ENCODE measurements at regions not wholly inside any gene's neighbourhood (a gene's known extent, or its start where the extent isn't known, plus 50 kb on each side); places are given as distances from the start of the nearest gene placed in this dataset.

DNA sequence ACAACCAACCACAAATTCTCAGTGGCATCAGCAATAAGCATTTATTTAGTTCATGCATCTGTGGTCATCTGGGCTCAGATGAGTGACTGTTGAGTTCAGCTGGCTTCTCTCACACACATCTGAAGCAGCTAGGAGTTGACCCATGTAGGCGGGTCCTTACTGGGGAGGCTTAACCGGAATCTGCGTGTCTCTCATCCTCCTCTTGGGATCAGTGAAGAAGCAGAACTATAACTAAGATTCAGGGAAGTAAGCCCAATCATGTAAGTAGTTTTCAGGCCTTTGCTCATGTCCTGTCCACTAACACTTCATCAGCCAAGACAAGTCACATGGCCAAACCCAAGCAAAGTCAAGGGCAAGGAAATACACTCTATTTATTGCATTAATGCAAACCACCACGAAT, 236.2 kb downstream of the C11orf87 start:
- in situ Hi-C loops (cut with HindIII; ENCODE audit: low pct_unique_long_range_greater_than_20kb, low sequenced_read_pairs) (no loop called here), intact Hi-C loops (cut with micrococcal nuclease; ENCODE audit: unreplicated experiment) (no loop called here)
- Histone ChIP-seq H3K27ac (ENCODE audit: low read length) (no peak overlapping the region), H3K36me3 (ENCODE audit: control insufficient read depth, insufficient read depth, low read length) (no peaks in the 10 kb centered on the region), H3K9me3 (ENCODE audit: control insufficient read depth, insufficient read depth, low read depth, low read length) (no peaks in the 10 kb centered on the region), H3K4me1 (ENCODE audit: control insufficient read depth, insufficient read depth, low read length) (no peaks in the 10 kb centered on the region), H3K27me3 (ENCODE audit: control insufficient read depth, insufficient read depth, low read length) (no peaks in the 10 kb centered on the region), H3K4me3 (ENCODE audit: low read depth in 2 of 2, low read length in 2 of 2) (no peak overlapping the region)
- no TSS peak for BruUV-seq (replicated peaks)
- DNase-seq (ENCODE audit: low read depth, low spot score) (no peak), ATAC-seq (no peak)
- ChIA-PET CTCF (no interaction called here), POLR2A (no interaction called here)
- TF ChIP-seq, protein P1, sequence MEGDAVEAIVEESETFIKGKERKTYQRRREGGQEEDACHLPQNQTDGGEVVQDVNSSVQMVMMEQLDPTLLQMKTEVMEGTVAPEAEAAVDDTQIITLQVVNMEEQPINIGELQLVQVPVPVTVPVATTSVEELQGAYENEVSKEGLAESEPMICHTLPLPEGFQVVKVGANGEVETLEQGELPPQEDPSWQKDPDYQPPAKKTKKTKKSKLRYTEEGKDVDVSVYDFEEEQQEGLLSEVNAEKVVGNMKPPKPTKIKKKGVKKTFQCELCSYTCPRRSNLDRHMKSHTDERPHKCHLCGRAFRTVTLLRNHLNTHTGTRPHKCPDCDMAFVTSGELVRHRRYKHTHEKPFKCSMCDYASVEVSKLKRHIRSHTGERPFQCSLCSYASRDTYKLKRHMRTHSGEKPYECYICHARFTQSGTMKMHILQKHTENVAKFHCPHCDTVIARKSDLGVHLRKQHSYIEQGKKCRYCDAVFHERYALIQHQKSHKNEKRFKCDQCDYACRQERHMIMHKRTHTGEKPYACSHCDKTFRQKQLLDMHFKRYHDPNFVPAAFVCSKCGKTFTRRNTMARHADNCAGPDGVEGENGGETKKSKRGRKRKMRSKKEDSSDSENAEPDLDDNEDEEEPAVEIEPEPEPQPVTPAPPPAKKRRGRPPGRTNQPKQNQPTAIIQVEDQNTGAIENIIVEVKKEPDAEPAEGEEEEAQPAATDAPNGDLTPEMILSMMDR (IDR thresholded peaks at IDR 0.05), result no peak
- TF ChIP-seq POLR2AphosphoS5 (IDR thresholded peaks at IDR 0.05; ENCODE audit: low read depth, low read length) (no peak), SIN3A (IDR thresholded peaks at IDR 0.05; ENCODE audit: borderline replicate concordance, insufficient read depth, low read depth, low read length) (no peak), TCF7L2 (IDR thresholded peaks at IDR 0.05; ENCODE audit: low read depth, low read length) (no peak)
- TF ChIP-seq, protein P2, sequence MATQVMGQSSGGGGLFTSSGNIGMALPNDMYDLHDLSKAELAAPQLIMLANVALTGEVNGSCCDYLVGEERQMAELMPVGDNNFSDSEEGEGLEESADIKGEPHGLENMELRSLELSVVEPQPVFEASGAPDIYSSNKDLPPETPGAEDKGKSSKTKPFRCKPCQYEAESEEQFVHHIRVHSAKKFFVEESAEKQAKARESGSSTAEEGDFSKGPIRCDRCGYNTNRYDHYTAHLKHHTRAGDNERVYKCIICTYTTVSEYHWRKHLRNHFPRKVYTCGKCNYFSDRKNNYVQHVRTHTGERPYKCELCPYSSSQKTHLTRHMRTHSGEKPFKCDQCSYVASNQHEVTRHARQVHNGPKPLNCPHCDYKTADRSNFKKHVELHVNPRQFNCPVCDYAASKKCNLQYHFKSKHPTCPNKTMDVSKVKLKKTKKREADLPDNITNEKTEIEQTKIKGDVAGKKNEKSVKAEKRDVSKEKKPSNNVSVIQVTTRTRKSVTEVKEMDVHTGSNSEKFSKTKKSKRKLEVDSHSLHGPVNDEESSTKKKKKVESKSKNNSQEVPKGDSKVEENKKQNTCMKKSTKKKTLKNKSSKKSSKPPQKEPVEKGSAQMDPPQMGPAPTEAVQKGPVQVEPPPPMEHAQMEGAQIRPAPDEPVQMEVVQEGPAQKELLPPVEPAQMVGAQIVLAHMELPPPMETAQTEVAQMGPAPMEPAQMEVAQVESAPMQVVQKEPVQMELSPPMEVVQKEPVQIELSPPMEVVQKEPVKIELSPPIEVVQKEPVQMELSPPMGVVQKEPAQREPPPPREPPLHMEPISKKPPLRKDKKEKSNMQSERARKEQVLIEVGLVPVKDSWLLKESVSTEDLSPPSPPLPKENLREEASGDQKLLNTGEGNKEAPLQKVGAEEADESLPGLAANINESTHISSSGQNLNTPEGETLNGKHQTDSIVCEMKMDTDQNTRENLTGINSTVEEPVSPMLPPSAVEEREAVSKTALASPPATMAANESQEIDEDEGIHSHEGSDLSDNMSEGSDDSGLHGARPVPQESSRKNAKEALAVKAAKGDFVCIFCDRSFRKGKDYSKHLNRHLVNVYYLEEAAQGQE (IDR thresholded peaks at IDR 0.05; ENCODE audit: insufficient read depth in 1 of 2, low read depth in 2 of 2, low read length in 1 of 2), result no peak

DNA sequence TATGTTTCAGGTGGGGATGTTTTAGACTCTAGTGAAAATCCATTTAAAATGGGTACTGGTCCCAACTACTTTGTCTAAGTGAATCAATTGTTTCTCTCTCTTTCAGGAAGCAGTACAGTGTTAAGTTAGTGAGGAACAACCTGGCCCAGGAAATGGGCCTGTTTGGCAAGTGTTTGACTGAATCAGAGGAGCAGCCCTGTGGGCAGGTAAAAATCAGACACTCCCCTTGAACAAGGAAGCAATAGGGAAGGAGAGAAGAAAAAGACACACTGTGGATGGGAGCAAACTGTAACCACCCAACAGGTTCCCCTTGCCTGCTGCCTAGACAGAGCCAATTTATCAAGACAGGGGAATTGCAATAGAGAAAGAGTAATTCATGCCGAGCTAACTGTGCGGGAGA, 245.7 kb downstream of the C11orf87 start:
- no peak for DNase-seq (ENCODE audit: low read depth, low spot score)
- Histone ChIP-seq H3K27me3 (ENCODE audit: control insufficient read depth, insufficient read depth, low read length) (no peaks in the 10 kb centered on the region), H3K36me3 (ENCODE audit: control insufficient read depth, insufficient read depth, low read length) (no peaks in the 10 kb centered on the region), H3K4me1 (ENCODE audit: control insufficient read depth, insufficient read depth, low read length) (no peaks in the 10 kb centered on the region), H3K4me3 (ENCODE audit: low read depth in 2 of 2, low read length in 2 of 2) (no peak overlapping the region), H3K9me3 (ENCODE audit: control insufficient read depth, insufficient read depth, low read depth, low read length) (no peaks in the 10 kb centered on the region), H3K27ac (ENCODE audit: low read length) (no peak overlapping the region)
- ChIA-PET CTCF (no interaction called here), POLR2A (no interaction called here)
- no peak for ATAC-seq
- BruUV-seq (replicated peaks), result no TSS peak
- TF ChIP-seq, protein P1 (IDR thresholded peaks at IDR 0.05), result no peak
- no peak for TF ChIP-seq POLR2AphosphoS5 (IDR thresholded peaks at IDR 0.05; ENCODE audit: low read depth, low read length)
- TF ChIP-seq, protein P2 (IDR thresholded peaks at IDR 0.05; ENCODE audit: insufficient read depth in 1 of 2, low read depth in 2 of 2, low read length in 1 of 2), result no peak
- no peak for TF ChIP-seq TCF7L2 (IDR thresholded peaks at IDR 0.05; ENCODE audit: low read depth, low read length)
- no peak for TF ChIP-seq SIN3A (IDR thresholded peaks at IDR 0.05; ENCODE audit: borderline replicate concordance, insufficient read depth, low read depth, low read length)
- intact Hi-C loops (cut with micrococcal nuclease; ENCODE audit: unreplicated experiment), result no loop called here
- in situ Hi-C loops (cut with HindIII; ENCODE audit: low pct_unique_long_range_greater_than_20kb, low sequenced_read_pairs), result no loop called here

Measured in Panc1 (cell line).